Cardiac fibroblast (primary cell): ENCODE measurements at regions not wholly inside any gene's neighbourhood (a gene's known extent, or its start where the extent isn't known, plus 50 kb on each side); places are given as distances from the start of the nearest gene placed in this dataset.

Experiments
- DNase-seq, 2 donors: peaks; one replicate each; pipeline versions ENCODE4 v3.0.0 to v3.0.0-alpha.2; 2010; ENCODE audit warnings: low read depth in 2 of 2
- H3K4me3 ChIP-seq, 2 donors: replicated peaks in 1 of 2; 1 replicate in 1 of 2; 2 replicates in 1 of 2; pipeline ENCODE4 v1.5.1; 2011; ENCODE audit warnings: low read depth in 2 of 2, low read length in 2 of 2, mild to moderate bottlenecking in 2 of 2, moderate library complexity in 1 of 2
- CTCF ChIP-seq: IDR thresholded peaks from one replicate; pipeline ENCODE4 v1.5.1; 2011; ENCODE audit warnings: low read depth, mild to moderate bottlenecking, low read length, inconsistent platforms

GRCh38 chr2:71928734-71929481 lies 218.8 kb downstream of the CYP26B1 start:
- no peak for TF ChIP-seq CTCF
- H3K4me3 ChIP-seq, result no peak overlapping the region
- no peak for DNase-seq

- no peak overlapping the region for H3K4me3 ChIP-seq
- DNase-seq, result no peak
- TF ChIP-seq CTCF, result no peak
Measured at GRCh38 chr2:71927757-71928715, 219.6 kb downstream of the CYP26B1 start.

- TF ChIP-seq CTCF, result no peak
- DNase-seq, result no peak
- no peak overlapping the region for H3K4me3 ChIP-seq
Measured at GRCh38 chr2:71926876-71927756, 220.5 kb downstream of the CYP26B1 start.

GRCh38 chr2:71926089-71926447 lies 221.6 kb downstream of the CYP26B1 start:
- no peak for TF ChIP-seq CTCF
- no peak overlapping the region for H3K4me3 ChIP-seq
- DNase-seq, result no peak

DNA sequence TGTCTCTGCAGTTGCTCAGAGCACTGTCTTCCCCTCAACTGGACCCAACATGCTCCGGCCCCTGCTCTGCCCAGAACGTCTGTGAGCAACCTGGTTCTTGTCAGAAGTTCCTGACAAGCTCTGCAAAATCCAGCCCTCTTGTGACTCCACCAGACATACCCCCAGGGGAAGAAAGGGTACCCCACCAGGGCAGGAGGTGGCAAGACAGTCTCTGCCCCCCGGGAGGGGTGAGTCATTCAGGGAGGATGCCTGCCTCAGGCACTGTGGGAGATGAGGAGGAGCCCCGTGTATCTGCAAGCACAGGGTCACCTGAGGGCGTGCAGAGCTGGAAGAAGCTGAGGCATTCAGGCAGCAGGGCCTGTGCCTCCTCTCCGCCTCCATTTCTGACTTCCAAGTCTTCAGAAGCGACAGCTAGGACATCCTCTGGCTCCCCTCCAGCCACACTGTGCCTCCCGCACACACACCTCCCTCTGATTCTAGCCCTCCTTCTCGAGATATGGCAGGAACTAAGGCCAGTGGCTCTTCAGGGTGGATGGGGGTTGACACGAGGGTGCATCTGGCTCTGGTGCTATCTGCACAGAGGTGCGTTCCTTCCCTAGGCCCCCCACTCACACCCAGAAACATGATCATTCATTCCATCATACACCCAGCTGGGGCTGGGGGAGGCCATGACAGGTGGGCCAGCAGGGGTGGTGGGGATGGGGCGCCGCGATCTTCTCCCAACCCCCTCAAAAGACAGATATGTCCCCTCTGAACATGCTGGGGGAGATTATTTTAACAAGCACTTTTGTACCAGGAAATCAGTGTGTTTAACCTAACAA lies 222.2 kb downstream of the CYP26B1 start:
- peak; percentile 40 to 55 for DNase-seq
- TF ChIP-seq CTCF, result no peak
- no peak overlapping the region for H3K4me3 ChIP-seq
